ENCODE measurements at regions not wholly inside any gene's neighbourhood (a gene's known extent, or its start where the extent isn't known, plus 50 kb on each side); places are given as distances from the start of the nearest gene placed in this dataset.

DNA sequence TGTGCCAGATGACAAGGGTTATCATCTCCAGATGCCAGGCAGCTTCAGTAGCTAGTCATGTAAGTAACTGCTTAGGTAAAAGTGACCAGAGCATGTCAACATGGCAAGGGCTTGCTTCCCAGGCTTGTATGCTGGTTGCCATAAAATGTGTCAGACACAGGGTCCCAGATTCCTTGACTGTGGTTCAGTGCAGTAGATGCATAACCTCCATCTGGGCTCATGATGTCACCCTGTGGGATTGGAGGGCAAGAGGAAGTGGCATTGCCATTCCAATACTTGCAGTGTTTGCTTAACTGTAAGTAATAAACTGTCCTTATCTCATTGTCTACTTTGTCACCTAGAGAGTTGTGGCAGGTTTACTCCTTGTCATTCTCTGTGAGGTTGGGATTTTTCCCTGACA, 226.8 kb downstream of the PCDH17 start:
- no peaks in the 10 kb centered on the region for H3K9me3 ChIP-seq (ENCODE audit: low read depth)
- H3K36me3 ChIP-seq (replicated peaks; ENCODE audit: insufficient read depth, low read depth): no peaks in the 10 kb centered on the region
- TF ChIP-seq EZH2phosphoT487 (IDR thresholded peaks at IDR 0.05; ENCODE audit: low read depth, severe bottlenecking, unreplicated experiment) (no peak), EZH2 (IDR thresholded peaks at IDR 0.05; ENCODE audit: borderline replicate concordance) (no peak)
- TF ChIP-seq, protein P1, sequence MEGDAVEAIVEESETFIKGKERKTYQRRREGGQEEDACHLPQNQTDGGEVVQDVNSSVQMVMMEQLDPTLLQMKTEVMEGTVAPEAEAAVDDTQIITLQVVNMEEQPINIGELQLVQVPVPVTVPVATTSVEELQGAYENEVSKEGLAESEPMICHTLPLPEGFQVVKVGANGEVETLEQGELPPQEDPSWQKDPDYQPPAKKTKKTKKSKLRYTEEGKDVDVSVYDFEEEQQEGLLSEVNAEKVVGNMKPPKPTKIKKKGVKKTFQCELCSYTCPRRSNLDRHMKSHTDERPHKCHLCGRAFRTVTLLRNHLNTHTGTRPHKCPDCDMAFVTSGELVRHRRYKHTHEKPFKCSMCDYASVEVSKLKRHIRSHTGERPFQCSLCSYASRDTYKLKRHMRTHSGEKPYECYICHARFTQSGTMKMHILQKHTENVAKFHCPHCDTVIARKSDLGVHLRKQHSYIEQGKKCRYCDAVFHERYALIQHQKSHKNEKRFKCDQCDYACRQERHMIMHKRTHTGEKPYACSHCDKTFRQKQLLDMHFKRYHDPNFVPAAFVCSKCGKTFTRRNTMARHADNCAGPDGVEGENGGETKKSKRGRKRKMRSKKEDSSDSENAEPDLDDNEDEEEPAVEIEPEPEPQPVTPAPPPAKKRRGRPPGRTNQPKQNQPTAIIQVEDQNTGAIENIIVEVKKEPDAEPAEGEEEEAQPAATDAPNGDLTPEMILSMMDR (IDR thresholded peaks at IDR 0.05; ENCODE audit: poor library complexity): no peak
- H3K9me2 ChIP-seq (replicated peaks; ENCODE audit: insufficient read depth): no peaks in the 10 kb centered on the region
- no peaks in the 10 kb centered on the region for H3K27me3 ChIP-seq
- no peak overlapping the region for H2AFZ ChIP-seq
- no peaks in the 10 kb centered on the region for H4K20me1 ChIP-seq (ENCODE audit: insufficient read depth, poor library complexity, severe bottlenecking)
- H3K4me3 ChIP-seq: no peak overlapping the region
- H3K4me2 ChIP-seq: no peak overlapping the region
- no peaks in the 10 kb centered on the region for H3K79me2 ChIP-seq
- H3K27ac ChIP-seq: no peak overlapping the region
- DNase-seq (ENCODE audit: low spot score): peak; percentile 41
- peaks cover 9% of the 10 kb centered on the region for H3K4me1 ChIP-seq (ENCODE audit: insufficient read depth)

DNA sequence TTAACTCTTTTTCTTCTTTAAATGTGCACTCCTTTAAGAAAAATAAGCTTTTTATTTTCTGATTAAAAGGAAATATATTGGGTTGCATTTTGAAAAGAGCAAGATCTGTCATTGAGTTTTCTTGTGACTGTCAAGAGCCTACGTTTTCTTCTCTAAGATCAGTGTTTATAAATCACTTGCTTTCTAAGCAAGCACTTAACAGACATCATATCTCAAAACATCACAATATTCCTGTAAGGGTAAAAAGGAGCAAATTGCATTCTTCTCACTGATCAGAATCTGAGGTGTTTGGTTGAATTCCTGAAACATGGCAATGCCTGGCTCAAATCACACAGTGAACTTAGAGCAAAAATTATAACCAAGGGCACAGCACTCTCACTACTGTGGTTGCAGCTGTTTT, 231.3 kb downstream of the PCDH17 start:
- H3K4me2 ChIP-seq: no peak overlapping the region
- H3K4me3 ChIP-seq: no peak overlapping the region
- TF ChIP-seq EZH2phosphoT487 (IDR thresholded peaks at IDR 0.05; ENCODE audit: low read depth, severe bottlenecking, unreplicated experiment) (no peak), EZH2 (IDR thresholded peaks at IDR 0.05; ENCODE audit: borderline replicate concordance) (no peak)
- TF ChIP-seq, protein P1 (IDR thresholded peaks at IDR 0.05; ENCODE audit: poor library complexity): no peak
- no peak overlapping the region for H2AFZ ChIP-seq
- H3K9me2 ChIP-seq (replicated peaks; ENCODE audit: insufficient read depth): no peaks in the 10 kb centered on the region
- H3K9me3 ChIP-seq (ENCODE audit: low read depth): no peaks in the 10 kb centered on the region
- peaks cover 13% of the 10 kb centered on the region for H3K4me1 ChIP-seq (ENCODE audit: insufficient read depth)
- no peaks in the 10 kb centered on the region for H3K36me3 ChIP-seq (replicated peaks; ENCODE audit: insufficient read depth, low read depth)
- no peak overlapping the region for H3K27ac ChIP-seq
- 52% methylated on average over 1 of the region's 1 CpG for WGBS (ENCODE audit: low lambda C conversion rate, missing lambda C conversion rate)
- no peaks in the 10 kb centered on the region for H3K27me3 ChIP-seq
- DNase-seq (ENCODE audit: low spot score): no peak
- no peaks in the 10 kb centered on the region for H3K79me2 ChIP-seq
- no peaks in the 10 kb centered on the region for H4K20me1 ChIP-seq (ENCODE audit: insufficient read depth, poor library complexity, severe bottlenecking)

DNA sequence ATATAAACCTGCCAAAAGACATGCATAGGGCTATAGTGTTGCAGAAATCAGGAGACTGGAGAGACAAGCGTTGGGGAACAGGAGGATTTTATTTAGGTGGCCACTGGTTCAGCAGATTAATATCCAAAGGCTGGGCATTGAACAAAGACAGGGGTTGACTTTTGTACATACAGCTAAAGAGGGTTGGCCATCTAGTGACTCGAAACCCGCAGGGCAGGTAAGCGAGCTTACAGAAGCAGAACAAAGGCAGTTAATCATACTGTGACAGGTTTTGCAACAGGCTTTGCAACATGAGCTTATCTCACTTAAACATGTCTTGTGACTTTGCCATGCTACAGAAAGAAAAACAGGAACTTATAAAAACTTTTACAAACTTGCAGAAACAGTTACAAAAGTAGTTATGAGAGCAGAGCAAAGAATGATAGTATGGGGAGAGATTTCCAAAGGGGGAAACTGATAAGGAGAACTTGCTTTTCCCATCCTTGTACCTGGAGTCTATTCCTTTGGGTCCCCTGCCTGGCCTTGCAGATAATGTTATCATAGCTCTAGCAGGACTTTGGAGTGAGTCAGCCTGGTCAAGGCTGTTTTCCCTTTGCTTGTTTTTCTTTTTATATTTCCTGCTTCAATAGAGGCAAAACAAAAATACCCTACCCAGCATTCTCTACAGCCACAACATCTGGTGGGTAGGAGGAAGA, 234.2 kb downstream of the PCDH17 start:
- Histone ChIP-seq H3K4me2 (peak overlapping the region; percentile 47), H2AFZ (no peak overlapping the region), H3K9me3 (ENCODE audit: low read depth) (no peaks in the 10 kb centered on the region), H3K36me3 (replicated peaks; ENCODE audit: insufficient read depth, low read depth) (no peaks in the 10 kb centered on the region), H3K79me2 (no peaks in the 10 kb centered on the region), H4K20me1 (ENCODE audit: insufficient read depth, poor library complexity, severe bottlenecking) (no peaks in the 10 kb centered on the region), H3K27ac (peak overlapping the region; percentile 73), H3K27me3 (no peaks in the 10 kb centered on the region), H3K4me1 (ENCODE audit: insufficient read depth) (peaks cover 5% of the 10 kb centered on the region), H3K9me2 (replicated peaks; ENCODE audit: insufficient read depth) (no peaks in the 10 kb centered on the region), H3K4me3 (no peak overlapping the region)
- WGBS (ENCODE audit: low lambda C conversion rate, missing lambda C conversion rate): 78% methylated on average over 4 of the region's 4 CpGs
- TF ChIP-seq EZH2 (IDR thresholded peaks at IDR 0.05; ENCODE audit: borderline replicate concordance) (no peak), EZH2phosphoT487 (IDR thresholded peaks at IDR 0.05; ENCODE audit: low read depth, severe bottlenecking, unreplicated experiment) (no peak)
- TF ChIP-seq, protein P1 (IDR thresholded peaks at IDR 0.05; ENCODE audit: poor library complexity): no peak
- DNase-seq (ENCODE audit: low spot score): peak; percentile 62

Data from hepatocyte (in vitro differentiated cells).